BJ (cell line): ENCODE measurements at regions not wholly inside any gene's neighbourhood (a gene's known extent, or its start where the extent isn't known, plus 50 kb on each side); places are given as distances from the start of the nearest gene placed in this dataset.

Experiments used
- CTCF ChIA-PET: fragments of 350-600 bp; formaldehyde crosslinking; extraction: SDS; loops from one replicate; lab custom pipeline; 2021; ENCODE audit warnings: antibody characterized with exemption, inconsistent platforms; lab: Yijun Ruan, JAX
- POLR2A ChIA-PET: fragments of 300-600 bp; sonication (Branson Sonifier 250); formaldehyde crosslinking; extraction: SDS; loops from one replicate; lab custom pipeline; 2021; ENCODE audit warnings: antibody characterized with exemption; lab: Charles Lee
- DNase-seq: peaks from one replicate; pipeline ENCODE4 v3.0.0-alpha.2; 2011; ENCODE audit warnings: low read depth
- H3K27me3 ChIP-seq: 2 replicates; pipeline ENCODE4 v1.6.0; 2011; ENCODE audit warnings: low read length; ENCODE audit not compliant: control insufficient read depth, insufficient read depth
- H3K36me3 ChIP-seq: 2 replicates; pipeline ENCODE4 v1.5.1; 2011; ENCODE audit warnings: low read length; ENCODE audit not compliant: control insufficient read depth, insufficient read depth
- H3K4me3 ChIP-seq: 2 replicates; pipeline ENCODE4 v1.5.1; 2011; ENCODE audit warnings: low read depth, mild to moderate bottlenecking, control low read depth, low read length
- TF ChIP-seq, protein P1 (sequence below): IDR thresholded peaks from 2 replicates; pipeline ENCODE4 v1.5.1; 2011; ENCODE audit warnings: low read depth, mild to moderate bottlenecking, control low read depth, inconsistent platforms, low read length, moderate library complexity; ENCODE audit not compliant: insufficient read depth

DNA sequence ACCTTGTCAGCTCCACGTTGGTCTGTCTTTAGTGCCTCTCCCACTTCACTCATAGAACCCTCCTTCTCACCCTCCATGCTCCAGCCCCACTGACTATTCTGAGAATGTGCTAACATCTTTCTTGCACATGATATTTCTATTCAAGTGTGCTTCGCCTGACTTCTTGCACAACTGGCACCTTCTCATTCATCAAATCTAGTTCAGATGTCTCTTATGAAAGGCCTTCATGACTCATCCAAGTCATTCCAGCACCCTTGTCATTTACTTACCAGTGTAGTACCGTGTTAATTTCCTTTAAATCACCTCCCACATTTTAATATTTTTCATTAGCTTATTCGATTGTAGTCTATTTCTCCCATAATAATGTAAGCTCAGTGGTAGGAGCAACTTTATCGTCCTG, 197.8 kb upstream of the PIRT start:
- H3K27me3 ChIP-seq: no peaks in the 10 kb centered on the region
- H3K4me3 ChIP-seq: no peak overlapping the region
- no peaks in the 10 kb centered on the region for H3K36me3 ChIP-seq
- DNase-seq: no peak
- TF ChIP-seq, protein P1, sequence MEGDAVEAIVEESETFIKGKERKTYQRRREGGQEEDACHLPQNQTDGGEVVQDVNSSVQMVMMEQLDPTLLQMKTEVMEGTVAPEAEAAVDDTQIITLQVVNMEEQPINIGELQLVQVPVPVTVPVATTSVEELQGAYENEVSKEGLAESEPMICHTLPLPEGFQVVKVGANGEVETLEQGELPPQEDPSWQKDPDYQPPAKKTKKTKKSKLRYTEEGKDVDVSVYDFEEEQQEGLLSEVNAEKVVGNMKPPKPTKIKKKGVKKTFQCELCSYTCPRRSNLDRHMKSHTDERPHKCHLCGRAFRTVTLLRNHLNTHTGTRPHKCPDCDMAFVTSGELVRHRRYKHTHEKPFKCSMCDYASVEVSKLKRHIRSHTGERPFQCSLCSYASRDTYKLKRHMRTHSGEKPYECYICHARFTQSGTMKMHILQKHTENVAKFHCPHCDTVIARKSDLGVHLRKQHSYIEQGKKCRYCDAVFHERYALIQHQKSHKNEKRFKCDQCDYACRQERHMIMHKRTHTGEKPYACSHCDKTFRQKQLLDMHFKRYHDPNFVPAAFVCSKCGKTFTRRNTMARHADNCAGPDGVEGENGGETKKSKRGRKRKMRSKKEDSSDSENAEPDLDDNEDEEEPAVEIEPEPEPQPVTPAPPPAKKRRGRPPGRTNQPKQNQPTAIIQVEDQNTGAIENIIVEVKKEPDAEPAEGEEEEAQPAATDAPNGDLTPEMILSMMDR: no peak
- POLR2A ChIA-PET: no interaction called here
- CTCF ChIA-PET: no interaction called here

- ChIA-PET CTCF (no interaction called here), POLR2A (no interaction called here)
Measured at GRCh38 chr17:11031787-11032186, 193.9 kb upstream of the PIRT start.

DNA sequence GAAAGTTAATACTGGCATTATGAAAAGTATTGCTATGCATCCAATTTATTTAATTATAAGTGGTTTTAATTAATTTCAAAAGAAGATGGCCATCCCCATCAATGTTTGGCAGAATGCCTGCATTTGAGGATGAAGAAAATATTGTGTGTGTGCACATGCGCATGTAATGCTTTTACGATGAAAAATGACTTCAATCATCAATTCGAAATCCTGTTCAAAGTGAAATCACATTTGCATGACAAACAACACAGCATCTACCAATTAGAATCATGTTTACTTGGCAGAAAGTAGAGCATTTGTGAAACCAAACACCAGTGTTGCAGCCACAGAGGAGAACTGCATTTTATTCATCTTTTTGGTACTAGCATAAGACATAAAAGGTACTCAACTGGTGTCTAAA, 191.9 kb upstream of the PIRT start:
- TF ChIP-seq, protein P1: no peak
- ChIA-PET POLR2A (no interaction called here), CTCF (no interaction called here)
- no peak overlapping the region for H3K4me3 ChIP-seq
- no peaks in the 10 kb centered on the region for H3K36me3 ChIP-seq
- DNase-seq: no peak
- no peaks in the 10 kb centered on the region for H3K27me3 ChIP-seq

More at GRCh38 chr17:11031787-11032186, 193.9 kb upstream of the PIRT start:
- Histone ChIP-seq H3K36me3 (no peaks in the 10 kb centered on the region), H3K27me3 (no peaks in the 10 kb centered on the region), H3K4me3 (no peak overlapping the region)
- TF ChIP-seq, protein P1: no peak
- DNase-seq: no peak

DNA sequence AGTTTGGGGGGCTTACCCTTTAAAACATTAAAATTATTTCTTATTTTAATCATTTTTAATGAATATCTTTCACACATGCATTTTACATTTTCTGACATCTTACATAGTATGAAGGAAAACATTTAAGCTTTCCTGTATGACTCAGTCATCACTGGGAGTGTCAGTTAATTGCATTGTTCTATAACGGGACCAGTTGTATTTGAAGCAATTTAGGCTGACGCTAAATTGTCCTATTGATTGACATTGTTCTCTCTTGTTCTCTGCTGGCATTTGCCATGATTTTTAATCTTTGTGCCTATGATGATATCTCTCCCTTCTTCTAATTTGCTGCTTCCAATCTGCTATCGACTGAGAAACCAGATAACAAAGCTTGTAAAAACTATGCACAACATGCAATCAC, 190.5 kb upstream of the PIRT start:
- TF ChIP-seq, protein P1: no peak
- Histone ChIP-seq H3K27me3 (no peaks in the 10 kb centered on the region), H3K36me3 (no peaks in the 10 kb centered on the region), H3K4me3 (no peak overlapping the region)
- CTCF ChIA-PET: no interaction called here
- POLR2A ChIA-PET: no interaction called here
- DNase-seq: no peak

- POLR2A ChIA-PET: no interaction called here
- no peak overlapping the region for H3K4me3 ChIP-seq
- CTCF ChIA-PET: no interaction called here
- no peaks in the 10 kb centered on the region for H3K27me3 ChIP-seq
- no peaks in the 10 kb centered on the region for H3K36me3 ChIP-seq
- TF ChIP-seq, protein P1: no peak
- no peak for DNase-seq
Measured at GRCh38 chr17:11026903-11027302, 189.0 kb upstream of the PIRT start.
